Stimulated activated CD4-positive, alpha-beta T cell treated with anti-CD3 and anti-CD28 coated beads, Interleukin-1b, Interleukin-23, amount 100 ng/mL, for 24 hours (primary cell): ENCODE measurements at regions not wholly inside any gene's neighbourhood (a gene's known extent, or its start where the extent isn't known, plus 50 kb on each side); places are given as distances from the start of the nearest gene placed in this dataset.

Experiments used
- DNase-seq, 4 experiments: peaks; one replicate each; pipeline ENCODE4 v3.0.0-alpha.2; 2020; ENCODE audit warnings: low read depth in 4 of 4, low spot score in 1 of 4

GRCh38 chr1:116231752-116232151 is 120.6 kb downstream of the MAB21L3 start:
- no peak for DNase-seq

DNA sequence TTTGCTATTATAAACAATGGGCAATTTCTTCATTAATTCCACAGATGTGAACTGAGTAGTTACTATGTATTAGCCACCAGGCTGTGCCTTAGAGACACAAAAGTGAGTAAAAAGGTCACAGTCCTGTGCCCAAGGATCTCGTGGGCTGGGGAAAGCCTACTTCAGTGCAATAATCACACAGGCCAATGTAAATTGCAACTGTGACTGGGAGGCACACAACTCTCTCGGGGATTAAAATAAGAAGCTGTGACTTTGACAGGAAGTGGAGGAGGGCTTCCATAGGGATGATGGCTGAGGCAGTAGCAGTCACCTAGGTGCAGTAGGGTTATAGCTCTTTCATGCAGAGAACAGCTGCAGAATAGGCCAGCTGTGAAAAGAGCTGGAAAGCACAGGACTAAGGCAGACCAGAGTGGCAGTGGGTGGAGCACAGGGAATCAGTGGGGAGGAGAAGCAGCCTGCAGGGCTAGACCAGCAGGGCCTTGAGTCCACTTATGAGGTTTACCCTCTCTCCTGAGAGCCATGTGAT is 121.9 kb downstream of the MAB21L3 start:
- DNase-seq = no peak

DNA sequence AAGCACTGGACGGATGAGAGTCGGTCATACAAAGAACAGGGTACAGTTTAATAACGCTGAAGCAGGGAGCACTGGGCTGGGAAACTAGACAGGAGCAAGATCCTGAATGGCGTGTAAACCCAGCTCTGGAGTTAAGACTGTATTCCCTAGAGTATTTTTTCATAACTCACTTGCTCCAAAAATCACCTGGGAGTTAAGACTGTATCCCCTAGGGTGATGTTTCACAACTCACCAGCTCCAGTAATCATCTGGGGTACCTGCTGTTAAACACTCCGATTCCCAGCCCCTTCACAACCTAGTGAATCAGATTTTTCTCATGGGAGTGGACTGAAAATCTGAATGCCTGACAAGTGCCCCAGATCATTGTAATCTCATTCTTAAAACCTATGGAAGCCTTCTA is 123.2 kb downstream of the MAB21L3 start:
- DNase-seq = no peak

GRCh38 chr1:116239916-116240315 is 128.7 kb downstream of the MAB21L3 start:
- no peak for DNase-seq

GRCh38 chr1:116242741-116243140 is 130.3 kb upstream of the ATP1A1 start:
- DNase-seq = no peak

DNA sequence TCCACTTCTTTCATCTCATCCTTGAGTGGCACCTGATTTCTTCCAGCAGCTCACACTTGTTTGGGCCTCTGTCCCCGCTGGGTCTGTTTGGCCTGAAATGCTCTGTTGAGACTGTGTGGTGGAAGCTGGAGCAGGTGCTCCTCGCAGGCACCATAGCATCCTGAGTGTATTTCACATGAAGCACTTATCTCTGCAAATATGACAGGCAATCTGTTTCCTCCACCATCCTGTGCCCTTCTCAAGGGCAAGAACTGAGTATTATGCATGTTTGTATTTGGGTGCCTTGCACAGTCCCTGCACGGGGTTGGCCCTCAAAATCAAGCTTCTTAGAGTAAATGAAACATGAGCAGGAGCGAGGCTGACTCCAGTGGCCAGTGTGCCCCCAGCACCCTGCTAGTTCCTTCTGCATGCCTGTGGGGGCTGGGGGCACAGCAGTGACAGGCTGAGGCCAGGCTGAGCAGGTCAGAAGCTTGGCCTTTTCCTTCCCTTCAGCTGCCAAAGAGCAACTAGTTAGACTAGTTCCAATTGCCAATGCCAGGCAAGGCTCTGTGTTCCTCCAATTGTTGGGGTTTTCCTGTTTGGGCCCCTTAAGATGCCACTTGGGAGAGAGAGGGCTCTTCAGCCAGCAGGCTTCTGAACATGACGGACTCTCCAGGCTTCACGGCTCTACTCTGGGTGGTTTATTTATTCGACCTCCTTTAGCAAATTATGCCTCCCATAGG is 129.6 kb upstream of the ATP1A1 start:
- no peak for DNase-seq

DNA sequence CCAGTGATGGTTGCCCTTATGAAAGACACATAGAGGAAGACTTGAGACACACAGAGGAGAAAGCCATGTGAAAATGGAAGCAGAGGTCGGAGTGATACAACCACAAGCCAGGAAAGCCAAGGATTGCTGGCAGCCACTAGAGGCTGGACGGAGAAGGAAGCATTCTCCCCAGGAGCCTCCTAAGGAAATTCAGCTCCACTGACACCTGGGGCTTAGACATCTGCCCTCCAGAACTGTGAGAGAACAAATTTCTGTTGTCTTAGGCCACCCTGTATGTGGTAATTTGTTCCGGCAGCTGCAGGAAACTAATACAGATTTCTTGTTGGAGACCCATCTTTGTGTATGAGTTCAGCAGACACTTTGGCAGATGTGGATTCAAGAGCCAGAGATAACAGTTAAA is 126.9 kb upstream of the ATP1A1 start:
- DNase-seq = no peak

DNA sequence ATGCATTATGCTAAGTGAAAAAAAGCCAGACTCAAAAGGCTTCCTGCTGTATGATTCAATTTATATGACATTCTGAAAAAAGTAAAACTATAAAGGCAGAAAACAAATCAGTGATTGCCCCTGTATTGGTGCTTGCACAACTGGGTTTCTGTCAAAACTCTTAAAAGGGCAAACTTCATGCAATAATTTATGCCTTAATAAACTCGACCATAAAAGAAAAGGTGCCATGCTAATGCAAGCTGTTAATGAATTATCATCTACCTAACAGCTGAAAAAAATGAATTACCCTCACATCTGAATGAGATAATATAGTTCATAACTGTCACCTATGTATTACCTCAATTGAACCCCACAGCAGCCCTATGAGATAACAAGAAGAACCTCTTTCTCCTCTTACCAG is 120.8 kb upstream of the ATP1A1 start:
- no peak for DNase-seq

DNA sequence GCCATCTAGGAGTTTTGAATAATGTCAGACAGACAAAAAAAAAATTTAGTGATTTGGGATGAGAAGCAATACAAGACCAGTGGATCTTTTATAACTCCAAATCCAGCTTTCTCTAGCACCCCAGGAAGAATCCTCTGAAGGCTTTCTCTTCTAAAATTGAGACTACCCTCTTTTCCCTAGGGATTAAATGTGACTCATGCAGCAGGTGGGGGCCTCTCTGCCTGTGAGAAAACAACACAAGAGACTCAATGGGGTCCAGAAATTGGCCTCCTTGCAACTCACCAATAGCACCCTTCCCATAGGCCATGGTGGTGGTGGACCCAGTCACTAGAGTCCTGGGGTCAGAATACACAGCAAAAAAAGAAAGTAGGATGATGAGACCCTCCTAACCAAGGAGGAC is 120.3 kb upstream of the ATP1A1 start:
- no peak for DNase-seq

DNA sequence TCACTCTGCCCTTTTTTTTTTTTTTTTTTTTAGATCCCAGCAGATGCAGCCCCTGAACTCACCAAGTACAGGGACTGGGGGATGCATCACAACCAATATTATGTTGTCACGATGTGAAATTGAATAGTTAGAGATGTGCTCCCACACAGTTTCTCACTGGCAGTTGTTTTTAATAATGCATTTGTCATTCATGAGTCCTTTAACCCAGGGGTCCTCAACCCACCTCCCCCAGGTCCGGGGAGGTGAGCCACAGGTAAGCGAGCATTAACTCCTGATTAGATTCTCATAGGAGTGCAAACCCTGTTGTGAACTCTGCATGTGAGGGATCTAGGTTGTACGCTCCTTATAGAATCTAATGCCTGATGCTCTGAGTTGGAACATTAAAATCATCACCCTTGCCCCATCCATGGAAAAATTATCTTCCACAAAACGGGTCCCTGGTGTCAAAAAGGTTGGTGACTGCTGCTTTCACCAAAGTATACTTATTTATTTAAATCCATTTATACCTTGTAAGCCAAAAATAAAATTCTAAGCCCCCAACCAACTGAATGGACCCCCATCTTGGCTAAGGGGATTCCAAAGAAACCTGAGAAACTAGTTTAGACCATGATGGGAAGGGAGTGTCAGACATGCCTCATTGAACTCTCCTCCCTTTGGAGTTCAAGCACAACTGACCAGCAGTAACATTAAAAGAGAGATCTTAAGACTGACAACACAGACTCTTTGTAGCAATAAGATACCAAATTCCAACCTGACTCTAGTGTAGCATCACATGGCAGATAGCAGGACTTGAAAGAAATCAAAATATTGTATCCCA is 119.3 kb upstream of the ATP1A1 start:
- DNase-seq = no peak

GRCh38 chr1:116254776-116255175 is 118.3 kb upstream of the ATP1A1 start:
- DNase-seq = no peak

DNA sequence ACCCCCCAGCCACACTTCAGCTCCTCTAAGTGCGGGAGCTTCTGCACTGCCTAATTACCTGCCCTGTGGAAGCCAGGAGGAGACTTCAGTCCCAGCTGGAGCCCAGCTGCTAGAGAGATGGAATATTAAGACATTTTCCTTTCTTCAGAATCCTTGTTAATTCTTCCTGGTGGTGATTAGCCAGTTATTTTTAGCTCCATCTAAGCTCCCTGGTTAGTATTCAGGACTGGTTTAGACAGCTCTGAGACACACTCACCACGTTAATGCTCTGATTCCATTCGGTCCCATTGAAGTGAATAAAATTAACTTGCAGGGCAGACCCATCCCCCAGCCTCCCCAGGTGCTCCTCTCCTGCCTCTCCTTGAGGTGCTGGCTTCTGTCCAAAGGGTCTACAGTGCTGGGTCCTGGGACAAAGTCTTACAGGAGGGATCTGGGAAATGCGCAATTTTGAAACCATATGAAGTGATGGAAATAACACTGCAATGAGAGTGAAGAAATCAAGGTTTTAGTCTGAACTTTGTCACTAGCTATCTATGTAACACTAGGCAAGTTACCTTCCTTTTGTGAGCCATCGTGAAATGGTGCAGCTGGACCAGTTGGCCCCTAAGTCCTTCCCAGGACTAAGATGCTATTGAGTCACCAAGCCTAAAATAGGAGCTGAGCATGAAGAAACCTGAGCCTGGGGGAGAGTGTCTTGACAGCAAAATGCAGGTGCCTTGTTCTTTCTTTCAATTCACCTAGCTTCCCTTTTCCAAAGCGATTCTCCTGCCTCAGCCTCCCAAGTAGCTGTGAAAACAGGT is 117.4 kb upstream of the ATP1A1 start:
- no peak for DNase-seq

DNA sequence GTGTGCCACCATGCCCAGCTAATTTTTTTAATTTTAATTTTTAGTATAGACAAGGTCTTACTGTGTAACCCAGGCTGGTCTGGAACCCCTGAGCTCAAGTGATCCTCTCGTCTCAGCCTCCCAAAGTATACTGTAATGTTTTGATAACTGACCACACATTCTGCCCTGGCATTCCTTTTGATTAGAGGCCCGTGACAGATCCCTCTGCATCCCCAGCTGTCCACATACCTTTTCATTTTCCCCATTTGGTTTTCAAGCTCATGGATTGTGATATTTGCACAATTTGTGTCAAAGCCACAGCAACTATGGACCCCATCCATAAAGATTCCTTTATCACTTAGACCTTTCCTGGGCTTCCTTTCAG is 116.8 kb upstream of the ATP1A1 start:
- no peak for DNase-seq

DNA sequence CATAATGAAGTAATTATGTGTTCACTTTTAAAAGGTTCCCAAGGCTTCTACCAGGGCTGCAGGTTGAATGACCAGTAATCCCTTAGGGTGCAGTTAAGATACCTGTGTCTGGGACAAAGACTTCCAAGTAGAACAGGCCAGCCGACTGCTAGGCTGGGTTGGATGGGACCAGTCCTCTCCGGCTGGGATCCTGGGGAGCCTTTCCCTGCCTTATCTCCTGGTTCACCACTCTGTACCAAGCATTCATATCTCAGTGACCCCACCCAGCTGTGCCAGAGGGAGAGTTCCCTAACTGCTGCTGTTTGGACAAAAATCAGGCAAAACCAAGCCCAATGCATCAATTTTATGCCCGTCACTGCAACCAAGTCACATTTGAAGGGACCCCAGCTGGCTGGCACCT is 116.2 kb upstream of the ATP1A1 start:
- DNase-seq = no peak

- peak in 1 of 4 experiments; percentile 16 for DNase-seq
Measured at GRCh38 chr1:116257341-116257767, 115.7 kb upstream of the ATP1A1 start.

DNA sequence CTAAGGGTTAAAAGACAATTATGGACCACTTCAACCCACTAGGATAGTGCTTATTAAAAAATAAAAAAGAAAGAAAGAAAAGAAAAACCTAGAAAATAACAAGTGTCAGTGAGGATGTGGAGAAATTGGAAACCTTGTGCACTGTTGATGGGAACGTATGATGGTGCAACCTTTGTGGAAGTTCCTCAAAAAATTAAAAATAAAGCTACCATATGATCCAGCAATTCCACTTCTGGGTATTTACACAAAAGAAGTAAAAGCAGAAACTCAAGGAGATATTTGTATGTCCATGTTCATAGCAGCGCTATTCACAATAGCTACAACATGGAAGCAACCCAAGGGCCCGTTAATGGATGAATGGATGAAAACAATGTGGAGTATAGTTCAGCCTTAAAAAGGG is 115.2 kb upstream of the ATP1A1 start:
- DNase-seq = no peak

DNA sequence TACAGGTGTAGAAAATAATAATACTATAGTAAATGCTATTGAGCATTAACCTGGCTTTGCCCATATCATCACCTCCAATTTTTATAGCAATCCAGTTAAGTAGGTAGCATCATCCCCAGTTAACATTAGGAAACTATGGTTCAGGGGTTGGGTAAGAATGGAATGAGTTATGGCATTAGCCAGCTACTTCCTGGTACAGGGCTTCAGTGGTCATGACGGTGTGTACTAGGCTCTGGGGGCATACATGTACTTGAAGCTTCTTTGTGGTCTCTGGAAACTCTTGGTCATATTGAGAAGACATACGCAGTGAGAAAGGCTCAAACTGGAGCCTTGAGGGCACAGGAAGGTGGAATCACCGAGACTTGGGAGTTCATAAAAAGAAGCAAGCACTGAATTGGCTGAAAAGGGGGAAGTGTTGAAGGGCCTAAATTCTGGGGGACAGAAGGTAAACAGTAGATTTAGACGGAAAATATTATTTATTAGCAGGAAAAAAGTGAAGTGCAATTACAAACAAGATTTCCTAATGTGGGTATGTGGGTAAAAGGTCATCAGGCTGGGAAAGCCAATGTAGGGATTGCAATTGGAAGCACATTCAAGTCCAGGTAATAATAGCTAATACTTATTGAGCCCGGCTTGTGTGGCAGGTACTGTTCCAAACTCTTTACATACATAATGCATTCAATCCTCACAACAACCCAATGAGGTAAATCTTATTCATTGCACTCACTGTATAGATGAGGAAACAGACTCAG is 114.2 kb upstream of the ATP1A1 start:
- no peak for DNase-seq

DNA sequence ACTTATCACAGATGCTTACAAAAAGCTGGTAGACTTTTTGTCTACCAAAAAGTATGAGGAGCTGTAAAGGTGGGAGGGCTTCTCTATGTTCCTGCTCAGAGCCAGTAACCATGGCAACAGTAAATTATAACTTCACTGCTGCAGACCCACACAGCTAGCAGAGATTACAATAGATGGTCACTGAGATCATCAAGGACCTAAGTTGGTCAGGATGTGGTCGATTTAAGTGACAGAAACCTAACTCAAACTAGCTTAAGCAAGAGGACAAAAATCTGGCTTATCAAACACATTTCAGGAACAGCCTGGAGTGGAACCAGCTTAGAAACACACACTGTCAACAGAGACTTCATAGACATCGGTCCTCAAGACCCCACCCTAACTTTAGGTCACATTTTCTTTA is 113.4 kb upstream of the ATP1A1 start:
- DNase-seq = no peak

- no peak for DNase-seq
Measured at GRCh38 chr1:116260115-116260514, 112.9 kb upstream of the ATP1A1 start.

DNA sequence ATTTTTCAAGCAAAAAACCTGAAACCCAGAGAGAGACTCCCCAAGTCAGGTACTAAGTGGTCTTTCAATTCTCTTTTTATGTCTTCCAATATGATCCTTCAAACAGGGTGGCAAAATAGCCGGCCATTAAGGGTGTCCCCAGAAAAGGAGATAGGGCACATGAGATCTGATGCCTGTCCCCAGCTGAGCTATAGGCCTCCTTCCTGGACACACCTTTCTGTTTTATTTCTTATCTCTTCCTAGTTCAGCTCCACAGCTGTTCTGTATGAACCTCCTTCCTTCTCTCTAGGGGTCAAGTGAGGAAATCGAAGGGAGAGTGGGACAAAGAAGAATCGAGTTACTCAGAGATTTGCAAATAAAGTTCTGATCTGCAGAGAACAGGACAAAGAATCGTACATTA is 112.4 kb upstream of the ATP1A1 start:
- no peak for DNase-seq

GRCh38 chr1:116261227-116261626 is 111.8 kb upstream of the ATP1A1 start:
- DNase-seq = no peak
